PC-9 (cell line): ENCODE measurements at regions not wholly inside any gene's neighbourhood (a gene's known extent, or its start where the extent isn't known, plus 50 kb on each side); places are given as distances from the start of the nearest gene placed in this dataset.

Experiments
- BruUV-seq: library from RNA; stranded (reverse); fragments of 400-500 nt; replicated peaks from 2 replicates; lab custom pipeline; 2021; lab: Mats Ljungman, UMichigan
- CTCF ChIA-PET: fragments of 300-600 bp; sonication (Branson Sonifier 250); formaldehyde crosslinking; loops from one replicate; lab custom pipeline; 2022; ENCODE audit warnings: antibody characterized with exemption; lab: Charles Lee
- POLR2A ChIA-PET: fragments of 300-600 bp; sonication (Branson Sonifier 250); formaldehyde crosslinking; loops from one replicate; lab custom pipeline; 2022; ENCODE audit warnings: antibody characterized with exemption; ENCODE audit not compliant: unreplicated experiment; lab: Charles Lee
- DNase-seq, 2 experiments: peaks; one replicate each; pipeline versions ENCODE4 v3.0.0 to v3.0.0-alpha.2; 2015 to 2022; ENCODE audit warnings: mixed read lengths in 1 of 2
- H2AFZ ChIP-seq: fragments of 200-600 bp; sonication (generic); 2 replicates; pipeline ENCODE4 v1.8.1; 2017; ENCODE audit warnings: antibody characterized with exemption
- H3F3A ChIP-seq: fragments of 200-600 bp; sonication (generic); 2 replicates; pipeline ENCODE4 v1.8.1; 2017; ENCODE audit warnings: antibody characterized with exemption, mild to moderate bottlenecking, low read depth; ENCODE audit not compliant: insufficient read depth
- H3K27ac ChIP-seq: fragments of 200-600 bp; sonication (generic); 2 replicates; pipeline ENCODE4 v1.6.1; 2016; ENCODE audit warnings: mixed run types
- H3K27me3 ChIP-seq: fragments of 200-600 bp; sonication (generic); 2 replicates; pipeline ENCODE4 v1.6.1; 2016; ENCODE audit warnings: low read depth, mixed run types; ENCODE audit not compliant: insufficient read depth
- H3K36me3 ChIP-seq: fragments of 200-600 bp; sonication (generic); 2 replicates; pipeline ENCODE4 v1.6.1; 2016; ENCODE audit warnings: low read depth, mixed run types
- H3K4me1 ChIP-seq: fragments of 200-600 bp; sonication (generic); replicated peaks from 2 replicates; pipeline ENCODE4 v1.6.1; 2016; ENCODE audit warnings: mixed run types; ENCODE audit not compliant: insufficient read depth
- H3K4me2 ChIP-seq: fragments of 200-600 bp; sonication (generic); 2 replicates; pipeline ENCODE4 v1.6.1; 2017; ENCODE audit warnings: mixed run types
- H3K4me3 ChIP-seq: fragments of 200-600 bp; sonication (generic); 2 replicates; pipeline ENCODE4 v1.6.1; 2016; ENCODE audit warnings: mixed run types
- H3K79me2 ChIP-seq: fragments of 200-600 bp; sonication (generic); 2 replicates; pipeline ENCODE4 v1.6.1; 2017; ENCODE audit warnings: low read depth, mixed run types
- H3K9me2 ChIP-seq: fragments of 200-600 bp; sonication (generic); 2 replicates; pipeline ENCODE4 v1.8.1; 2017; ENCODE audit warnings: mild to moderate bottlenecking; ENCODE audit not compliant: insufficient read depth
- H3K9me3 ChIP-seq: fragments of 200-600 bp; sonication (generic); 2 replicates; pipeline ENCODE4 v1.8.1; 2016; ENCODE audit warnings: low read depth; ENCODE audit not compliant: insufficient read depth
- H4K20me1 ChIP-seq: fragments of 200-600 bp; sonication (generic); 2 replicates; pipeline ENCODE4 v1.8.1; 2017; ENCODE audit not compliant: insufficient read depth
- CTCF ChIP-seq: fragments of 200-600 bp; sonication (generic); conservative IDR thresholded peaks from 2 replicates; pipeline ENCODE4 v1.6.1; 2017; ENCODE audit warnings: mixed run types, antibody characterized with exemption, mild to moderate bottlenecking, moderate library complexity
- EZH2 ChIP-seq: fragments of 200-600 bp; sonication (generic); IDR thresholded peaks from 2 replicates; pipeline ENCODE4 v1.8.0; 2017; ENCODE audit warnings: antibody characterized with exemption, low read depth
- intact Hi-C: fragments of 100-400 bp; cut with micrococcal nuclease; formaldehyde crosslinking; loops from one replicate; pipeline ENCODE4 v1.10.0; 2022; ENCODE audit not compliant: unreplicated experiment

- H3K79me2 ChIP-seq, result no peaks in the 10 kb centered on the region
- no peak overlapping the region for H3K27ac ChIP-seq
- no peaks in the 10 kb centered on the region for H3F3A ChIP-seq
- no peaks in the 10 kb centered on the region for H3K9me3 ChIP-seq
- ChIA-PET CTCF (no interaction called here), POLR2A (no interaction called here)
- H4K20me1 ChIP-seq, result no peaks in the 10 kb centered on the region; the same call in 1 of the 2 replicates
- intact Hi-C loops, result no loop called here
- H3K4me1 ChIP-seq, result no peaks in the 10 kb centered on the region
- TF ChIP-seq CTCF (peak; percentile 24; the same call in 1 of the 2 replicates), EZH2 (no peak)
- H3K36me3 ChIP-seq, result no peaks in the 10 kb centered on the region
- peaks cover 45% of the 10 kb centered on the region; the same call in 1 of the 2 replicates for H3K27me3 ChIP-seq
- H3K4me3 ChIP-seq, result no peak overlapping the region
- BruUV-seq, result no TSS peak
- no peak for DNase-seq
- no peak overlapping the region for H2AFZ ChIP-seq
- H3K4me2 ChIP-seq, result no peak overlapping the region
- no peaks in the 10 kb centered on the region; the same call in 1 of the 2 replicates for H3K9me2 ChIP-seq
Measured at GRCh38 chr1:37085393-37085792, 51.1 kb upstream of the GRIK3 start.

GRCh38 chr1:37089750-37090149 is 55.4 kb upstream of the GRIK3 start:
- Histone ChIP-seq H3K27ac (no peak overlapping the region), H3F3A (no peaks in the 10 kb centered on the region), H3K79me2 (no peaks in the 10 kb centered on the region), H2AFZ (no peak overlapping the region), H3K9me3 (no peaks in the 10 kb centered on the region), H3K4me1 (no peaks in the 10 kb centered on the region), H3K4me2 (no peak overlapping the region), H3K27me3 (peaks cover 36% of the 10 kb centered on the region), H3K9me2 (no peaks in the 10 kb centered on the region; the same call in 1 of the 2 replicates), H4K20me1 (no peaks in the 10 kb centered on the region; the same call in 1 of the 2 replicates), H3K4me3 (no peak overlapping the region), H3K36me3 (no peaks in the 10 kb centered on the region)
- BruUV-seq, result no TSS peak
- TF ChIP-seq CTCF, result no peak
- TF ChIP-seq EZH2, result no peak
- intact Hi-C loops, result no loop called here
- CTCF ChIA-PET, result no interaction called here
- no peak for DNase-seq
- POLR2A ChIA-PET, result no interaction called here

GRCh38 chr1:37090671-37091070 is 56.4 kb upstream of the GRIK3 start:
- Histone ChIP-seq H3K79me2 (no peaks in the 10 kb centered on the region), H3K4me1 (no peaks in the 10 kb centered on the region), H3K9me3 (no peaks in the 10 kb centered on the region), H3K27ac (no peak overlapping the region), H3K9me2 (no peaks in the 10 kb centered on the region; the same call in 1 of the 2 replicates), H3K4me2 (no peak overlapping the region), H4K20me1 (no peaks in the 10 kb centered on the region; the same call in 1 of the 2 replicates), H3K4me3 (no peak overlapping the region), H3F3A (no peaks in the 10 kb centered on the region), H3K36me3 (no peaks in the 10 kb centered on the region), H2AFZ (no peak overlapping the region), H3K27me3 (peaks cover 45% of the 10 kb centered on the region)
- DNase-seq, result no peak
- no TSS peak for BruUV-seq
- POLR2A ChIA-PET, result no interaction called here
- CTCF ChIA-PET, result no interaction called here
- intact Hi-C loops, result no loop called here
- no peak for TF ChIP-seq EZH2
- TF ChIP-seq CTCF, result no peak
